ENCODE measurements at regions not wholly inside any gene's neighbourhood (a gene's known extent, or its start where the extent isn't known, plus 50 kb on each side); places are given as distances from the start of the nearest gene placed in this dataset.

DNA sequence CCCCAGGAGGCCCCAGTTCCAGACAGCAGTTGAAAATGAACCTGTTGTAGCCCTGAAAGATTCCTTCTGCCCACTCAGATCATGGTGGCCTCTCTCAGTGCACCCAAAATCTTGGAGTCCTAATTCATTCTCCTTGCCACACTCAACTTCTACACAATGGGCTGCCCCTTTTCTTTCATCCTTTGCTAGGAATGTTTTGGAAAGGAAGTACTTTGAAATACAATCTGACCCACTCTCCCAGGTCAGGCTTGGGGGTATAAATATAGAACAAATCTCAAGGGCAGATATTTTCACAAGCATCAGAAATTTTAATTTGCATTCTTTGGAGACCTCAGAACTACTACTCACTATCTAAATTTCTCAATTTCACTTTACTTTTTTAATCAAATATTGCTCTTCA, 103.2 kb upstream of the SH3BP4 start:
- H3K4me1 ChIP-seq (ENCODE audit: control insufficient read depth in 2 of 2, insufficient read depth in 2 of 2, low read length in 2 of 2): no peaks in the 10 kb centered on the region
- H3K27ac ChIP-seq (ENCODE audit: low read depth in 2 of 2, low read length in 2 of 2): no peak overlapping the region
- no peaks in the 10 kb centered on the region for H3K36me3 ChIP-seq (ENCODE audit: control insufficient read depth in 2 of 2, insufficient read depth in 2 of 2, low read length in 2 of 2)
- H3K27me3 ChIP-seq (ENCODE audit: control insufficient read depth in 2 of 2, insufficient read depth in 2 of 2, low read length in 2 of 2): no peaks in the 10 kb centered on the region
- H3K4me3 ChIP-seq (ENCODE audit: low read length in 2 of 2): no peak overlapping the region
- no peak overlapping the region for H3K9ac ChIP-seq (ENCODE audit: low read depth in 1 of 2, low read length in 2 of 2)
- H3K9me3 ChIP-seq (ENCODE audit: control insufficient read depth in 2 of 2, low read length in 2 of 2): no peaks in the 10 kb centered on the region

DNA sequence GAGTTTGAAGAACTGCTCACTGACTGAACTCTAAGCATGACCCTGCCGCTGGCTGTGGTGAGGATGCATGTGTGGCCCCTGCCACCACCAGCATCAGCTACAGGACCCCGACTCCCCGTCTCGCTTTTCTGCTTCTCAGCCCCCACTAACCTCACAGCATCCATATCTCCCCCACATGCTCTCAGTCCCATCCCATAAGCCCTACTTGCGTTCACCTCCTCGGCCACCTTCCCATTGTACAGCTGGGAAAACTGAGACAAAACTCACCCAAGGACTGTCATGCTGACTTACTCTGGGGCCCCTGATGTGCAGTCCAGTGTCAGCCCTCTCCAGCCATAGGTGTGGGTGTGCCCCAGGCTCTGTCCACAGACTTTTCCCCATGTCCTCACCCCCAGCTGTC, 104.2 kb upstream of the SH3BP4 start:
- Histone ChIP-seq H3K9ac (ENCODE audit: low read depth in 1 of 2, low read length in 2 of 2) (no peak overlapping the region), H3K4me1 (ENCODE audit: control insufficient read depth in 2 of 2, insufficient read depth in 2 of 2, low read length in 2 of 2) (no peaks in the 10 kb centered on the region), H3K4me3 (ENCODE audit: low read length in 2 of 2) (no peak overlapping the region), H3K9me3 (ENCODE audit: control insufficient read depth in 2 of 2, low read length in 2 of 2) (no peaks in the 10 kb centered on the region), H3K27me3 (ENCODE audit: control insufficient read depth in 2 of 2, insufficient read depth in 2 of 2, low read length in 2 of 2) (no peaks in the 10 kb centered on the region), H3K36me3 (ENCODE audit: control insufficient read depth in 2 of 2, insufficient read depth in 2 of 2, low read length in 2 of 2) (no peaks in the 10 kb centered on the region), H3K27ac (ENCODE audit: low read depth in 2 of 2, low read length in 2 of 2) (no peak overlapping the region)

DNA sequence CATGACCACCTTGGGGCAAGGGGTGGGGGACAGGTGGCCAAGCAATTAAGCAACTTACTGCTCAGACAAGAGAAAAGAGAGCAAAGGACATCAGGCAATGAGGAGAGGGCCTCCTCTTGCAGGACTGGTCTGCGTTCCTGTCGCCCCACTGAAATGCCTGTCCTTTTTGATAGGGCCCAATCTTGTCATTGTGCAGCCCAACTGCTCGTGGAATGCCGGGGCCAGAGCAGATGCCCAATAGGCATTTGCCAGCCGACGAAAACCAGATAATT, 104.5 kb upstream of the SH3BP4 start:
- Histone ChIP-seq H3K27me3 (ENCODE audit: control insufficient read depth in 2 of 2, insufficient read depth in 2 of 2, low read length in 2 of 2) (no peaks in the 10 kb centered on the region), H3K9ac (ENCODE audit: low read depth in 1 of 2, low read length in 2 of 2) (no peak overlapping the region), H3K36me3 (ENCODE audit: control insufficient read depth in 2 of 2, insufficient read depth in 2 of 2, low read length in 2 of 2) (no peaks in the 10 kb centered on the region), H3K4me1 (ENCODE audit: control insufficient read depth in 2 of 2, insufficient read depth in 2 of 2, low read length in 2 of 2) (no peaks in the 10 kb centered on the region), H3K9me3 (ENCODE audit: control insufficient read depth in 2 of 2, low read length in 2 of 2) (no peaks in the 10 kb centered on the region), H3K27ac (ENCODE audit: low read depth in 2 of 2, low read length in 2 of 2) (no peak overlapping the region), H3K4me3 (ENCODE audit: low read length in 2 of 2) (no peak overlapping the region)

DNA sequence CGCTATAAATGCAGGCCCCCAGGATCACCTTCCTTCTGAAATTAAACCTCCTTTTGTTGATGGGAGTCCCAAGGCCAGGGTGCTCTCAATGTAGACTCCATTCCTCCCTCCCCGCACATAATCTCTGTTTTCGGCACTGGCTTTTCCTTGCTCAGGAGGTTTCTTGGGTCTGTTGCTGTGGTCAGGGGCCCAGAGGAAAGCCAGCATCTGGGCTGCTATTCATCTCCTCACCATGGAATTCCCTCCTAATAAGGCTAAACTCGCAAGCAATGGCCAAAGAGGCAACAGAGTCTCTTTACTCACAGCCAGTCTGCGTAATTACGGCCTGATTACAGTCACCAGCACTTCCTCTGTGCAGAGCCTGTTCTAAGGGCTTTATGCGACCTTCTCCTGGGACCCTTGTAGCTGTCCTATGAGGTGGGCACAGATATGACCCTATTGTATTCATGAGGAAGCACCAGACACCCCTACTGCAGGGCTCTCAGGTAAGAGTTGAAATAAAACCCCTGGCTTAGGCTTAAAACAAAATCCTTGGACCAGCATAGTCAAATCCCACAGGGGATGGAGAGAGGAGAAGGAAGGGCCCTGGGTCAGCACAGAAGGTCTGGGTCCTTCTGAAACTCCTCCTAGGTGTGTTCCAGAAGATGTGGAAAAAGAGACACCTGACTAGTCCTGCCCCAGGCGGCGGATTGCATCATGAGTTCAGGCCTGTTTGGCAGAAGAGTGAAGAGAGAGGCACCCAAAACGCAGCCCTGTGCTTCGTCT, 105.0 kb upstream of the SH3BP4 start:
- Histone ChIP-seq H3K27me3 (ENCODE audit: control insufficient read depth in 2 of 2, insufficient read depth in 2 of 2, low read length in 2 of 2) (no peaks in the 10 kb centered on the region), H3K4me3 (ENCODE audit: low read length in 2 of 2) (no peak overlapping the region), H3K36me3 (ENCODE audit: control insufficient read depth in 2 of 2, insufficient read depth in 2 of 2, low read length in 2 of 2) (no peaks in the 10 kb centered on the region), H3K27ac (ENCODE audit: low read depth in 2 of 2, low read length in 2 of 2) (no peak overlapping the region), H3K4me1 (ENCODE audit: control insufficient read depth in 2 of 2, insufficient read depth in 2 of 2, low read length in 2 of 2) (no peaks in the 10 kb centered on the region), H3K9me3 (ENCODE audit: control insufficient read depth in 2 of 2, low read length in 2 of 2) (no peaks in the 10 kb centered on the region), H3K9ac (ENCODE audit: low read depth in 1 of 2, low read length in 2 of 2) (no peak overlapping the region)

DNA sequence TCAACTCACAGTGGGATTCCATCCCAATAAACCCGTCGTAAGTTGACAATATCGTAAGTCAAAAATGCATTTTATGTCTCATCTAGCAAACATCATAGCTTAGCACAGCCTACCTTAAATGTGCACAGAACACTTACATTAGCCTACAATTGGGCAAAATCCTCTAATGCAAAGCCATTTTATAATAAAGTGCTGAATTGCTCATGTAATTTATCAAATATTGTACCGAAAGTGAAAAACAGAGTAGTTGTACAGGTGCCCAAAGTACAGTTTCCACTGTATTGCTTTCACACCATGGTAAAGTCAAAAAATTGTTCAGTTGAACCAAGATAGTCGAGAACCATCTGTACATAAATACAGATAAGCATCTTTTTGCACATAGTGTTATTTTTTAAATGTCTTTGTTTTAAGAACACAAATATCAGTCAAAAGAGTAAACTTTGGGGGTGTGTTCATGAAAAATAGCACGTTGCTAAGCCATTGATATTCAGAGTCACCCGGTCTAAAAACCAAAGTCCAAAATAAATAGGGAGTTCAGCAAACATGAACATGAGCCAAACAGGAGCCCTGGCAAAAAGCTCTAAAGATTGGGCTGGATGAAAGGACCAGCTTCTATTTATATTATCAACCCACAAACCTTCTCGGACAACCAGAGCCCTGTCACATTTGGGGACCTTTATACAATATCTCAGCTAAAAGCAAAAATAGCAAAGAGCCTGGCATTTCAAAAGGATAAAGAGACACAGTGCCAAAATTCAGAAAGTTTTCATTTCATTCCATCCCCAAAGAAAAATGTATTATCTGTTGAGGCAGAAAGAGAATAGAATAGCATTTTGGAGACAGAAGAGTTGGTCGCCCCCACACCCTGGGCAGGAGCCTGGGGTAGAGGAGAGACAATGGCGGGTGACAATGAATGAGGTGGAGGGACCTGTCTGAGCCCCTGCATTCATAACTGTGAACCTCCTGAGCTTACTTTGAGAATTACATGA, 105.9 kb upstream of the SH3BP4 start:
- H3K9me3 ChIP-seq (ENCODE audit: control insufficient read depth in 2 of 2, low read length in 2 of 2): no peaks in the 10 kb centered on the region
- H3K27ac ChIP-seq (ENCODE audit: low read depth in 2 of 2, low read length in 2 of 2): no peak overlapping the region

DNA sequence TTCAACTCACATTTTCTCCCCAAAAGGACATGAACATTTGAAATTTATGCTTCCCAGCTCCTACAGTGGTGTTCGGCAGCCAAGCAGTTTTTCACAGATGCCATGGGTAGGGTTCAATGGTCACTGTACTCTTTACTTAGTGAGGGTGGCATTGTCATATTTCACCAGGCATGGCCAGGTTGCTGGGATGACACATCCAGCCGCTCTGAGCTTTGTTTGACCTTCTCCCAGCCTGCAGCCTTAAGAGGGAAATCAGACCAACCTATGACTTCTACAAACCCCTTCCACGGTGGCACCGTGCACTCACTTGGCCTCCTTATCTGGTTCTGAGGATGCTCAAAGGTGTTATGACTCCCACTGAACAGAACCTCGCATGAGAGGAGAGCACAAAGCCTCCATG, 108.4 kb upstream of the SH3BP4 start:
- H3K9ac ChIP-seq (ENCODE audit: low read depth in 1 of 2, low read length in 2 of 2): no peak overlapping the region
- H3K4me1 ChIP-seq (ENCODE audit: control insufficient read depth in 2 of 2, insufficient read depth in 2 of 2, low read length in 2 of 2): no peaks in the 10 kb centered on the region
- H3K27ac ChIP-seq (ENCODE audit: low read depth in 2 of 2, low read length in 2 of 2): no peak overlapping the region
- H3K36me3 ChIP-seq (ENCODE audit: control insufficient read depth in 2 of 2, insufficient read depth in 2 of 2, low read length in 2 of 2): no peaks in the 10 kb centered on the region
- H3K9me3 ChIP-seq (ENCODE audit: control insufficient read depth in 2 of 2, low read length in 2 of 2): no peaks in the 10 kb centered on the region
- no peak overlapping the region for H3K4me3 ChIP-seq (ENCODE audit: low read length in 2 of 2)
- no peaks in the 10 kb centered on the region for H3K27me3 ChIP-seq (ENCODE audit: control insufficient read depth in 2 of 2, insufficient read depth in 2 of 2, low read length in 2 of 2)

More for the DNA sequence above, 105.9 kb upstream of the SH3BP4 start:
- Histone ChIP-seq H3K36me3 (ENCODE audit: control insufficient read depth in 2 of 2, insufficient read depth in 2 of 2, low read length in 2 of 2) (no peaks in the 10 kb centered on the region), H3K4me1 (ENCODE audit: control insufficient read depth in 2 of 2, insufficient read depth in 2 of 2, low read length in 2 of 2) (no peaks in the 10 kb centered on the region), H3K4me3 (ENCODE audit: low read length in 2 of 2) (no peak overlapping the region), H3K9ac (ENCODE audit: low read depth in 1 of 2, low read length in 2 of 2) (no peak overlapping the region), H3K27me3 (ENCODE audit: control insufficient read depth in 2 of 2, insufficient read depth in 2 of 2, low read length in 2 of 2) (no peaks in the 10 kb centered on the region)

DNA sequence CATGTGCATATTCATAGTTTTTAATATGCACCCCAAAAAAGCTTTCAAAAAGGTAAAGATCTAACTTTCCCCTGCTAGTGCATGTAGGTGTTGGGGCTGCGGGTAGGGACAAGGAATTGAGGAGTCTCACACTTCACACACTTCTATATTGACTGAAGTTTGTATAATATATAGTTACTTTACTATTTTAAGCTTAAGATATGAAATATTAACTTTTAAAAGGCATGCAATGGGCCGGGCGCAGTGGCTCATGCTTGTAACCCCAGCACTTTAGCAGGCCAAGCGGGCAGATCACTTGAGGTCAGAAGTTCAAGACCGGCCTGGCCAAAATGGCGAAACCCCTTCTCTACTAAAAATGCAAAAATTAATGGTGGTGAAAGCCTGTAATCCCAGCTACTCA, 109.1 kb upstream of the SH3BP4 start:
- no peak overlapping the region for H3K9ac ChIP-seq (ENCODE audit: low read depth in 1 of 2, low read length in 2 of 2)
- no peaks in the 10 kb centered on the region for H3K4me1 ChIP-seq (ENCODE audit: control insufficient read depth in 2 of 2, insufficient read depth in 2 of 2, low read length in 2 of 2)
- no peak overlapping the region for H3K4me3 ChIP-seq (ENCODE audit: low read length in 2 of 2)
- no peaks in the 10 kb centered on the region for H3K9me3 ChIP-seq (ENCODE audit: control insufficient read depth in 2 of 2, low read length in 2 of 2)
- no peaks in the 10 kb centered on the region for H3K36me3 ChIP-seq (ENCODE audit: control insufficient read depth in 2 of 2, insufficient read depth in 2 of 2, low read length in 2 of 2)
- H3K27ac ChIP-seq (ENCODE audit: low read depth in 2 of 2, low read length in 2 of 2): no peak overlapping the region
- H3K27me3 ChIP-seq (ENCODE audit: control insufficient read depth in 2 of 2, insufficient read depth in 2 of 2, low read length in 2 of 2): no peaks in the 10 kb centered on the region

DNA sequence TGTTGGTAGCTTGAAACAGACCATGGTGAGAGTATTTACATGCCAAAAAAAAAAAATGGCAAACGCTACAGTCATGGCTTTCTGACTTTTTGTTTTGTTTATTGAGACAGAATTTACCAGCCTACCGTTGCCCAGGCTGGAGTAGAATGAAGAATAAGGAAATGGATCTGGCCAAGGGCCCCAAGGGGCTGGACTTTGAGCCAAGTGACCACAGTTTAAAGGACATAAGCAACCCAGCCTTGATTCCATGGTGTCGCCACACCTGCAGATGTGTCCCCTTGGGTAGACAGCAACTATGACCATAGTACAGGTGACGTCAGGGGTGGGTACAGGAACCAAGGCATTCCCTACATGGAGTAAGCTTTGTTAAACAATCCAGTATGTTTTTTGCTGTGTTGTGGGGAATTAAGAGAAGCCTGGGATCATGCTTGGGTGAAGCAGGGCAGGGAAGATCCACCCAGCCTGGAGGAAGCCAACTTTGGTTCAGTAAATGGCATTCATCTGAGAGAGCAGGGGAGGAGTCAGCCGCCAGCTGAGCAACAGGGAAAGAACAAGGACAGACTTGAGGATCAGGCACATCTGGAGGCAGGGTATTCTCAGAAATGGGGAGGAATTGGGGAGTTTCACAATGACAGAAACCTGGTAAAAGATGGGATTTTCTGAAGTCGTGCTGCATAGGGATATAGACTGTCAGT, 110.3 kb upstream of the SH3BP4 start:
- H3K27ac ChIP-seq (ENCODE audit: low read depth in 2 of 2, low read length in 2 of 2): no peak overlapping the region
- H3K4me3 ChIP-seq (ENCODE audit: low read length in 2 of 2): no peak overlapping the region
- H3K4me1 ChIP-seq (ENCODE audit: control insufficient read depth in 2 of 2, insufficient read depth in 2 of 2, low read length in 2 of 2): no peaks in the 10 kb centered on the region
- no peak overlapping the region for H3K9ac ChIP-seq (ENCODE audit: low read depth in 1 of 2, low read length in 2 of 2)
- H3K36me3 ChIP-seq (ENCODE audit: control insufficient read depth in 2 of 2, insufficient read depth in 2 of 2, low read length in 2 of 2): no peaks in the 10 kb centered on the region
- H3K9me3 ChIP-seq (ENCODE audit: control insufficient read depth in 2 of 2, low read length in 2 of 2): no peaks in the 10 kb centered on the region
- H3K27me3 ChIP-seq (ENCODE audit: control insufficient read depth in 2 of 2, insufficient read depth in 2 of 2, low read length in 2 of 2): no peaks in the 10 kb centered on the region

DNA sequence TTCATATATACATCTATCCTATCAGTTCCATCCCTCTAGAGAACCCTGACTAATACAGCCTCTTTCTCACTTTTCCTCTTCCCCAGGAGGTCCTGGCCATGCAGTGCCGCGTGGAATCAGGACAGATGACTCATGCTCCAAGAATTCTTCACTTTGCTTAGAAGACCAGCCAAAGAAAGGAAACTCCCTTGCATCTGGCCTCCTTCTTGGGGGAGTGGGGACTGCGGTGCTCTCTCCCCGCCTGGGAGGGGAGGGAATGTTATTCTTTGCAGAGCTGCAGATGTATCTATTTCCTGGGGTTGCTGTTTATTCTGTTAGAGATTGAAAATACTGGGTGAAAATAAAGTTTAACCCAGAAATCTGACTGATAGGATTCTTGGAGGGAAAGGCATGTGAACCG, 111.5 kb upstream of the SH3BP4 start:
- no peaks in the 10 kb centered on the region for H3K9me3 ChIP-seq (ENCODE audit: control insufficient read depth in 2 of 2, low read length in 2 of 2)
- H3K4me1 ChIP-seq (ENCODE audit: control insufficient read depth in 2 of 2, insufficient read depth in 2 of 2, low read length in 2 of 2): no peaks in the 10 kb centered on the region
- no peak overlapping the region for H3K4me3 ChIP-seq (ENCODE audit: low read length in 2 of 2)
- H3K9ac ChIP-seq (ENCODE audit: low read depth in 1 of 2, low read length in 2 of 2): no peak overlapping the region
- H3K27me3 ChIP-seq (ENCODE audit: control insufficient read depth in 2 of 2, insufficient read depth in 2 of 2, low read length in 2 of 2): no peaks in the 10 kb centered on the region
- no peaks in the 10 kb centered on the region for H3K36me3 ChIP-seq (ENCODE audit: control insufficient read depth in 2 of 2, insufficient read depth in 2 of 2, low read length in 2 of 2)
- H3K27ac ChIP-seq (ENCODE audit: low read depth in 2 of 2, low read length in 2 of 2): no peak overlapping the region

DNA sequence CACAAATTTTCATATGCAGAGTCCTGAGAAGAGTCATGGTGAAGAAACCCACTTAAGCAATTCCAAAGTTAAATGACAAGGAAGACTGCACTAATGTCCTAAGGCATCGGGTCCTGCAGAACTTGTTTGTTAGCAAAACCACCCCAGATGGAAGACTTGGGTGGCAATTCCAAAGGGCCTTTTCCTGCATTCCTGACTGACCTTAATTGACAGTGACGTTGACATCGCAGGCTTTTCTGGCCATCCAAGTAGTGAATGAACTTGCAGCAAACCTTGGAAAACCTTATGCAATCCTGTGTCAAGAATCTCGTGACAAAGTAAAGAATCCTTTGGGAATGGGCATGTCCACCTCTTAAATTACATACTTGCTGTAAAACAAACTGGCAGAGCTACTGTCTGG, 112.5 kb upstream of the SH3BP4 start:
- no peaks in the 10 kb centered on the region for H3K4me1 ChIP-seq (ENCODE audit: control insufficient read depth in 2 of 2, insufficient read depth in 2 of 2, low read length in 2 of 2)
- no peak overlapping the region for H3K4me3 ChIP-seq (ENCODE audit: low read length in 2 of 2)
- H3K9ac ChIP-seq (ENCODE audit: low read depth in 1 of 2, low read length in 2 of 2): no peak overlapping the region
- H3K27ac ChIP-seq (ENCODE audit: low read depth in 2 of 2, low read length in 2 of 2): no peak overlapping the region
- H3K27me3 ChIP-seq (ENCODE audit: control insufficient read depth in 2 of 2, insufficient read depth in 2 of 2, low read length in 2 of 2): no peaks in the 10 kb centered on the region
- no peaks in the 10 kb centered on the region for H3K36me3 ChIP-seq (ENCODE audit: control insufficient read depth in 2 of 2, insufficient read depth in 2 of 2, low read length in 2 of 2)
- no peaks in the 10 kb centered on the region for H3K9me3 ChIP-seq (ENCODE audit: control insufficient read depth in 2 of 2, low read length in 2 of 2)
